T-helper 17 cell (primary cell): ENCODE measurements at regions not wholly inside any gene's neighbourhood (a gene's known extent, or its start where the extent isn't known, plus 50 kb on each side); places are given as distances from the start of the nearest gene placed in this dataset.

ENCODE experiments used
- ATAC-seq: fragments of 150-1000 bp; cut with Tn5 transposase; 2 replicates; pipeline ENCODE4 v1.10.0; 2021; ENCODE audit warnings: mild to moderate bottlenecking, moderate library complexity
- DNase-seq, 3 donors: peaks; one replicate each; pipeline versions ENCODE4 v3.0.0 to v3.0.0-alpha.2; 2020 to 2021
- H3K9me3 ChIP-seq: one replicate; pipeline ENCODE4 v1.7.0; 2013; ENCODE audit warnings: low read length, mild to moderate bottlenecking; ENCODE audit not compliant: control insufficient read depth, poor library complexity, severe bottlenecking
- H3K27ac Mint-ChIP-seq: one replicate; pipeline ENCODE4 v1.8.0; 2022; ENCODE audit warnings: mild to moderate bottlenecking, moderate library complexity, mixed read lengths
- H3K27me3 Mint-ChIP-seq: one replicate; pipeline ENCODE4 v1.8.0; 2022; ENCODE audit warnings: mixed read lengths
- H3K36me3 Mint-ChIP-seq: one replicate; pipeline ENCODE4 v1.8.0; 2022; ENCODE audit warnings: low read depth, mixed read lengths
- H3K4me1 Mint-ChIP-seq: one replicate; pipeline ENCODE4 v1.8.0; 2022; ENCODE audit warnings: mild to moderate bottlenecking, mixed read lengths
- H3K4me3 Mint-ChIP-seq: one replicate; pipeline ENCODE4 v1.8.0; 2022; ENCODE audit warnings: mild to moderate bottlenecking, moderate library complexity, mixed read lengths

DNA sequence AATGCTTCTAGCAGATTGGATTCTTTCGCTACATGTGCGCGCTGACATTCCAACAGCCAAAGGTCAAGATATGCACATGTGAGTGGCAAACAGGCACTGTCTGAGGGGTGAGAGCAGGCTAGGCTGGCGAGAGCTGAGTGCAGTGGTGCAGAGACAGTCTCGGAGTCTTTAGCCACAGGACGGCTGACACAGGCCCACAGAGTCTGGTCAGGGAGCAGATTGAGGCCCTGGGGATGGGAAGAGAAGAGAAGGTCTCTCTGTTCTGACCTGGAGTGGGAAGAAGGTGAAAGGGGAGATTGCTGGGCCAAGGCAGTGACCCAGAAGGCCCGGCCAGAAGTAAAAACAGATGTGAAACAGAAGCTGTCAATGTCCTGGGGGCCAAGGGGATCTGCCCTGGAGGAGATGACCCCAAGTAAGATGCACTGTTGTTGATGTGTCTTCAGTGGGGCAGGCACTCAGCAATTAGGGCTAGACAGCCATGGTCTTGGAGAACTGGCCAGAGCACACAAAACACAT is 197.8 kb downstream of the ETS1 start:
- ATAC-seq (no peak), DNase-seq (no peak)
- H3K36me3 Mint-ChIP-seq, result peaks cover 4% of the 10 kb centered on the region
- peaks cover 23% of the 10 kb centered on the region for H3K4me1 Mint-ChIP-seq
- H3K27me3 Mint-ChIP-seq, result no peaks in the 10 kb centered on the region
- no peaks in the 10 kb centered on the region for H3K9me3 ChIP-seq
- no peak overlapping the region for H3K27ac Mint-ChIP-seq
- no peak overlapping the region for H3K4me3 Mint-ChIP-seq

GRCh38 chr11:128388206-128388815 is 199.0 kb downstream of the ETS1 start:
- ATAC-seq (no peak), DNase-seq (no peak)
- Mint-ChIP-seq H3K4me1 (peaks cover 20% of the 10 kb centered on the region), H3K27ac (no peak overlapping the region), H3K4me3 (no peak overlapping the region), H3K36me3 (peaks cover 4% of the 10 kb centered on the region), H3K27me3 (no peaks in the 10 kb centered on the region)
- H3K9me3 ChIP-seq, result no peaks in the 10 kb centered on the region

DNA sequence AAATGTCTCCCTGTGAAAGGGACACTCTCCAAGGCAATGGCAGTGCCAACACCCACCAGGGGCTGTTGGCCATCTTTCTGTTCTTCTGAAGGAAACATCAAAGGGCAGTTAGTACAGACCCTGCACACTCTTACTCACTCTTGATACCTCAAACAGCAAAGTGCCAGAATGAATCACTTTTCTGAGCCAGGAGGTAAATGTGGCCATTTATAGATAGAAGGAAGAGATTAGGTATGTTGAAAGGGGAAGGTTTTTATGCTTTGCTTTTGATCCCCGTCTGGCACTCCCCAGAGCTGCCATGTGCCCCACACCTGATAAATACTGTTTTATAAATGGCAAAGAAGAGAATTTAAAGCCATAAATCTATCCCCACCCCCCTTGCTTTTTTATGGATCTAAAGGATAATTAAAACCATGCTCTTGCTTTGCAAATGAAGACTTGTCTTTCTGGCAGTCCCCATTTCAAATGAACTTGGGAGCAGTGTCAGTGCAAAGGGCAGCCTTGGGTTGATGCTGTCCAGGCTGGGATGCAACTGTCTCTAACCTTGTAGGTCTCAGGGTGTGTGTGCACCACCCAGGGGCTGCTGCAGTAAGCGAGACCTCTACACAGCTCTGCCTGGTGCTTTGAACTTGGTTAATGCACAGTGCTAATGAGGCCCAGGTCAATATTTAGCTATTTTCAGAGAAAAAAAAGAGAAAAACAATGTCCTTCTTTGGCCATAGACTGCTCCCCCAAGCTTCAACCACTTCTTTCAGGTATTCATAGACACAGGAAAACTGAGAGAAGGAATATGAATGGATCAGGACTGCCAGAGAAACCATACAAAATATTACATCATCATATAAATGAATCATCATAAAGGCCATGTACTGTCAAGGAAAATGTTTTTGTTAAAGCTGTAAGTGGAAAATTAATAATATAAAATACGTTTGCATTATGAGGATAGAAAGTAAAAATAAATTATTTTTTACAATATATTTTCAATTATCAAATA is 207.5 kb downstream of the ETS1 start:
- no peaks in the 10 kb centered on the region for H3K9me3 ChIP-seq
- H3K4me3 Mint-ChIP-seq, result peak overlapping the region; percentile 19
- no peak for DNase-seq
- peaks cover 14% of the 10 kb centered on the region for H3K4me1 Mint-ChIP-seq
- H3K27me3 Mint-ChIP-seq, result no peaks in the 10 kb centered on the region
- peak; percentile 94 for ATAC-seq
- no peaks in the 10 kb centered on the region for H3K36me3 Mint-ChIP-seq
- peak overlapping the region; percentile 67 for H3K27ac Mint-ChIP-seq

- DNase-seq (no peak), ATAC-seq (peak; percentile 38)
- Mint-ChIP-seq H3K36me3 (no peaks in the 10 kb centered on the region), H3K27me3 (no peaks in the 10 kb centered on the region), H3K4me3 (no peak overlapping the region), H3K4me1 (peaks cover 14% of the 10 kb centered on the region), H3K27ac (peak overlapping the region; percentile 53)
- H3K9me3 ChIP-seq, result no peaks in the 10 kb centered on the region
Observed at GRCh38 chr11:128375961-128376360, 211.4 kb downstream of the ETS1 start.

DNA sequence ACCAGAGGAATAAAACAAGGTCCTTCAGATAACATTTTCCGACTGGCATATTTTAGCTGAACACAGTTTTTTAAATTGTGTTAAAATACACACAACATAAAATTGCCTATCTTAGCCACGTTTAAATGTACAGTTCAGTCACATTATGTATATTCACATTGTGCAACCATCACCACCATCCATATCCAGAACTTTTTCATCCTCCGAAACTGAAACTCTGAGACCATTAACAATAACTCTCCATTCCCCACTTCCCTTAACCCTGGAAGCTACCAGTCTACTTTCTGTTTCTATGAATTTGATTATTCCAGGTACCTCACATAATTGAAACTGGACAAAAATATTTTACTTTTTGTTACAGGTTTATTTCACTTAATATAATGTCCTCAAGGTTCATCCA is 213.3 kb downstream of the ETS1 start:
- no peaks in the 10 kb centered on the region for H3K9me3 ChIP-seq
- no peak for ATAC-seq
- no peak for DNase-seq
- H3K27me3 Mint-ChIP-seq, result no peaks in the 10 kb centered on the region
- no peak overlapping the region for H3K27ac Mint-ChIP-seq
- no peaks in the 10 kb centered on the region for H3K36me3 Mint-ChIP-seq
- H3K4me3 Mint-ChIP-seq, result no peak overlapping the region
- peaks cover 13% of the 10 kb centered on the region for H3K4me1 Mint-ChIP-seq

DNA sequence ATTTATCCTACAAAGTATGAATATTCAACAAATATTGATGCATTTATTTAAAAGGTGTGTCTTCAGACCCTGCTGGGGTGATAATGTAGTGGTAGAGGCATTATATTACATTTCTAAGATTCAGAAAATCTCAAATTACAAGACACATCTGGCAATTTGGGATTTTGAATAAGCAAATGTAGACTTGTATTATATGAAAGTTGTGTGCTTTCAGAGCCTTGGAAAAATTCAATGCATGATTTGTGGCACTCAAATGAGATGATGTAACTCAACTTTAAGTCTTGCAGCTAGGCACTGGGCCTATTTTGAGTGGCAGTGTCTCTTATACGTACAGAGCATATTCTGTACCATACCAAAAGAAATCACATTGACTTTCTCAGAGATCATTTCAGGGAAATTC is 214.4 kb downstream of the ETS1 start:
- Mint-ChIP-seq H3K27me3 (no peaks in the 10 kb centered on the region), H3K36me3 (no peaks in the 10 kb centered on the region), H3K27ac (no peak overlapping the region), H3K4me3 (no peak overlapping the region), H3K4me1 (peaks cover 13% of the 10 kb centered on the region)
- H3K9me3 ChIP-seq, result no peaks in the 10 kb centered on the region
- DNase-seq (no peak), ATAC-seq (no peak)

DNA sequence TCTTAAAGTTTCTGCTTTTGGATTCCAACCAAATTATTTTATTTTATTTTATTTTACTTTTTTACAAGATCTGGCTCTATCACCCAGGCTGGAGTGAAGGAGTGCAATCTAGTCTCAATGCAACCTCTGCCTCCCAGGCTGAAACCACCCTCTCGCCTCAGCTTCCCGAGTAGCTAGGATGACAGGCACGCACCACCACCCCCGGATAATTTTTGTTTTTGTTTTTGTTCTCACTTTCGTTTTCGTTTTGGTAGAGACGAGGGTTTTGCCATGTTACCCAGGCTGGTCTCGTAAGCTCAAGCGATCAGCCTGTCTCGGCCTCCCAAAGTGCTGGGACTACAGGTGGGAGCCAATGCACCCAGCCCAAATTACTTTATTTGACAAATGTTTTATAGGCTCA is 219.8 kb downstream of the ETS1 start:
- ATAC-seq (peak; percentile 80), DNase-seq (no peak)
- Mint-ChIP-seq H3K27ac (peak overlapping the region; percentile 85), H3K36me3 (no peaks in the 10 kb centered on the region), H3K4me1 (peaks cover 15% of the 10 kb centered on the region), H3K4me3 (peak overlapping the region; percentile 67), H3K27me3 (no peaks in the 10 kb centered on the region)
- H3K9me3 ChIP-seq, result no peaks in the 10 kb centered on the region

- Mint-ChIP-seq H3K27ac (no peak overlapping the region), H3K27me3 (no peaks in the 10 kb centered on the region), H3K4me3 (no peak overlapping the region), H3K36me3 (no peaks in the 10 kb centered on the region), H3K4me1 (peaks cover 20% of the 10 kb centered on the region)
- H3K9me3 ChIP-seq, result no peaks in the 10 kb centered on the region
- ATAC-seq (no peak), DNase-seq (no peak)
Observed at GRCh38 chr11:128365044-128365443, 222.3 kb downstream of the ETS1 start.

GRCh38 chr11:128361451-128362020 is 225.8 kb downstream of the ETS1 start:
- Mint-ChIP-seq H3K4me3 (no peak overlapping the region), H3K36me3 (peaks cover 4% of the 10 kb centered on the region), H3K27ac (peak overlapping the region; percentile 69), H3K27me3 (no peaks in the 10 kb centered on the region), H3K4me1 (peaks cover 22% of the 10 kb centered on the region)
- ATAC-seq, result peak; percentile 87
- H3K9me3 ChIP-seq, result no peaks in the 10 kb centered on the region
- no peak for DNase-seq

- peaks cover 4% of the 10 kb centered on the region for H3K36me3 Mint-ChIP-seq
- ATAC-seq, result no peak
Observed at GRCh38 chr11:128359515-128359914, 227.8 kb downstream of the ETS1 start.

GRCh38 chr11:128357073-128357472 is 230.3 kb downstream of the ETS1 start:
- Mint-ChIP-seq H3K4me3 (no peak overlapping the region), H3K36me3 (peaks cover 5% of the 10 kb centered on the region), H3K27me3 (no peaks in the 10 kb centered on the region), H3K4me1 (peaks cover 17% of the 10 kb centered on the region), H3K27ac (peak overlapping the region; percentile 61)
- ATAC-seq (no peak), DNase-seq (no peak)
- no peaks in the 10 kb centered on the region for H3K9me3 ChIP-seq

More at GRCh38 chr11:128359515-128359914, 227.8 kb downstream of the ETS1 start:
- Mint-ChIP-seq H3K4me3 (no peak overlapping the region), H3K4me1 (peaks cover 22% of the 10 kb centered on the region), H3K27me3 (no peaks in the 10 kb centered on the region), H3K27ac (no peak overlapping the region)
- no peak for DNase-seq
- no peaks in the 10 kb centered on the region for H3K9me3 ChIP-seq

- H3K9me3 ChIP-seq, result no peaks in the 10 kb centered on the region
- Mint-ChIP-seq H3K36me3 (peaks cover 5% of the 10 kb centered on the region), H3K4me3 (no peak overlapping the region), H3K4me1 (peaks cover 14% of the 10 kb centered on the region), H3K27me3 (no peaks in the 10 kb centered on the region), H3K27ac (no peak overlapping the region)
- DNase-seq (no peak), ATAC-seq (no peak)
Observed at GRCh38 chr11:128355558-128355957, 231.8 kb downstream of the ETS1 start.

- Mint-ChIP-seq H3K27ac (no peak overlapping the region), H3K4me3 (no peak overlapping the region), H3K36me3 (peaks cover 5% of the 10 kb centered on the region), H3K4me1 (peaks cover 25% of the 10 kb centered on the region), H3K27me3 (no peaks in the 10 kb centered on the region)
- no peaks in the 10 kb centered on the region for H3K9me3 ChIP-seq
- no peak for DNase-seq
- ATAC-seq, result no peak
Observed at GRCh38 chr11:128354476-128354875, 232.9 kb downstream of the ETS1 start.
